Common myeloid progenitor, CD34-positive (primary cell): ENCODE measurements at regions not wholly inside any gene's neighbourhood (a gene's known extent, or its start where the extent isn't known, plus 50 kb on each side); places are given as distances from the start of the nearest gene placed in this dataset.

Source experiments
- CTCF ChIA-PET: fragments of 350-600 bp; sonication (Branson Sonifier 250); formaldehyde crosslinking; loops from one replicate; lab custom pipeline; 2021; ENCODE audit warnings: antibody characterized with exemption; lab: Charles Lee
- POLR2A ChIA-PET: fragments of 350-600 bp; sonication (Branson Sonifier 250); formaldehyde crosslinking; loops from one replicate; lab custom pipeline; 2021; ENCODE audit warnings: antibody characterized with exemption; lab: Charles Lee
- DNase-seq, 3 donors: peaks; one replicate each; pipeline versions ENCODE4 v3.0.0 to v3.0.0-alpha.2; 2013
- H3K27ac ChIP-seq, 2 experiments: 1 replicate in 1 of 2; 2 replicates in 1 of 2; pipeline ENCODE4 v1.7.0; 2013; ENCODE audit warnings: inconsistent platforms in 2 of 2, low read length in 2 of 2, mild to moderate bottlenecking in 2 of 2, low read depth in 1 of 2, moderate library complexity in 1 of 2; ENCODE audit not compliant: severe bottlenecking in 2 of 2, insufficient read depth in 1 of 2, poor library complexity in 1 of 2
- H3K27me3 ChIP-seq, 5 experiments: replicated peaks in 2 of 5; 1 replicate in 3 of 5; 2 replicates in 2 of 5; pipeline versions ENCODE4 v1.6.1 to v1.7.0; 2013; ENCODE audit warnings: low read length in 4 of 5, mild to moderate bottlenecking in 2 of 5, moderate library complexity in 2 of 5, inconsistent platforms in 1 of 5; ENCODE audit not compliant: insufficient read depth in 5 of 5, control insufficient read depth in 4 of 5
- H3K36me3 ChIP-seq, 4 experiments: 1 replicate in 2 of 4; 2 replicates in 2 of 4; pipeline versions ENCODE4 v1.6.1 to v1.7.0; 2013; ENCODE audit warnings: low read length in 3 of 4, control low read depth in 1 of 4, mild to moderate bottlenecking in 1 of 4; ENCODE audit not compliant: control insufficient read depth in 4 of 4, insufficient read depth in 4 of 4
- H3K4me1 ChIP-seq, 4 experiments: 1 replicate in 3 of 4; 2 replicates in 1 of 4; pipeline versions ENCODE4 v1.6.1 to v1.7.1; 2013; ENCODE audit warnings: low read length in 3 of 4, mild to moderate bottlenecking in 3 of 4, control low read depth in 1 of 4, inconsistent platforms in 1 of 4, moderate library complexity in 1 of 4; ENCODE audit not compliant: control insufficient read depth in 4 of 4, insufficient read depth in 4 of 4; ENCODE audit errors: control extremely low read depth in 1 of 4
- H3K4me3 ChIP-seq, 7 experiments: 1 replicate in 4 of 7; 2 replicates in 3 of 7; pipeline versions ENCODE4 v1.5.1 to v1.7.0; 2013; ENCODE audit warnings: mild to moderate bottlenecking in 7 of 7, low read length in 6 of 7, moderate library complexity in 6 of 7, inconsistent platforms in 2 of 7, low read depth in 2 of 7, control low read depth in 1 of 7; ENCODE audit not compliant: insufficient read depth in 4 of 7, control insufficient read depth in 1 of 7; ENCODE audit errors: extremely low read depth in 1 of 7
- H3K9me3 ChIP-seq, 5 experiments: 1 replicate in 4 of 5; 2 replicates in 1 of 5; pipeline versions ENCODE4 v1.6.1 to v1.7.1; 2013; ENCODE audit warnings: low read length in 4 of 5, mild to moderate bottlenecking in 2 of 5, inconsistent platforms in 1 of 5, low read depth in 1 of 5, moderate library complexity in 1 of 5; ENCODE audit not compliant: control insufficient read depth in 4 of 5, insufficient read depth in 2 of 5; ENCODE audit errors: control extremely low read depth in 1 of 5
- WGBS: methylation state at CpG from one replicate; pipeline ENCODE4 v1.1.5; 2013; ENCODE audit not compliant: insufficient coverage; 5-methylcytosine and 5-hydroxymethylcytosine counted together

GRCh38 chr3:193784822-193785221, 191.8 kb downstream of the OPA1 start:
- no peak overlapping the region for H3K27ac ChIP-seq
- H3K27me3 ChIP-seq = peaks cover 0 to 42% (median 19%) of the 10 kb centered on the region in 5 experiments
- ChIA-PET POLR2A (no interaction called here), CTCF (interaction anchor here (0.7 to 3.6 kb wide), 14 partner anchors 9 to 531 kb away, joined by 3 to 24 read pairs (median 3); partner anchors contain the start of gene HES1)
- H3K4me3 ChIP-seq = no peak overlapping the region
- no peak for DNase-seq
- no CpG with 5 or more reads among the region's 1 CpG for WGBS
- H3K9me3 ChIP-seq = no peaks in the 10 kb centered on the region
- peaks cover 0 to 5% (median under 1%) of the 10 kb centered on the region in 4 experiments for H3K4me1 ChIP-seq
- no peaks in the 10 kb centered on the region for H3K36me3 ChIP-seq

- 100% methylated on average over 8 of the region's 12 CpGs for WGBS
- Histone ChIP-seq H3K9me3 (no peaks in the 10 kb centered on the region), H3K4me1 (peaks cover 0 to 7% (median 3%) of the 10 kb centered on the region in 4 experiments), H3K27ac (no peak overlapping the region), H3K36me3 (no peaks in the 10 kb centered on the region), H3K27me3 (peaks cover 0 to 29% (median 11%) of the 10 kb centered on the region in 5 experiments), H3K4me3 (no peak overlapping the region)
- ChIA-PET POLR2A (no interaction called here), CTCF (interaction anchor here (0.6 to 3.7 kb wide), 7 partner anchors 10 to 529 kb away, joined by 3 to 13 read pairs (median 5); no protein-coding TSS in a partner anchor)
- no peak for DNase-seq
Measured at GRCh38 chr3:193787496-193787870, 194.5 kb downstream of the OPA1 start.

GRCh38 chr3:193788189-193788991, 195.4 kb downstream of the OPA1 start:
- peaks cover 0 to 7% (median 3%) of the 10 kb centered on the region in 4 experiments for H3K4me1 ChIP-seq
- peak; percentile 59 to 70 (median 68) for DNase-seq
- 35% methylated on average over 7 of the region's 15 CpGs for WGBS
- H3K36me3 ChIP-seq = no peaks in the 10 kb centered on the region
- H3K9me3 ChIP-seq = no peaks in the 10 kb centered on the region
- H3K27ac ChIP-seq = no peak overlapping the region
- no peak overlapping the region for H3K4me3 ChIP-seq
- ChIA-PET CTCF (interaction anchor here (0.6 to 3.7 kb wide), 16 partner anchors 8 to 528 kb away, joined by 3 to 13 read pairs (median 4); no protein-coding TSS in a partner anchor), POLR2A (no interaction called here)
- H3K27me3 ChIP-seq = peaks cover 0 to 29% (median 4%) of the 10 kb centered on the region in 5 experiments

DNA sequence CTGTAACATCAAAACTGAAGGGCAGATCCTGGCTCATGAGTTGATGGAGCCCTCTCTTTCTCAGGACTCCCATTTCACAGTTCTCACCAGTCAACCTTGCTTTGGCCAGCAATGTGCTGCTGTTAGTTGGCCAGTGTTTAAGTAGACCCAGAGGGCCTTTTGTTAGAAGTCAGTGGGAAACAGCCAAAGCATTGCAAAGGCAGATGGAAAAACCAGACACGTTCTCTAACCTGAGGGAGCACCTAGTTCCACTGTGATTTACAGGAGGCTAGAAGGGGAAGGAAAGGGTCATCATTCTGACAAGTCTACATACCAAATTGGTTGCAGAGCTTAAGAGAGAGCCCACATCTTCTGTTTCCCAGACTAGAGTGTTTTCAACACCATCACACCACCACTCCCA, 196.4 kb downstream of the OPA1 start:
- POLR2A ChIA-PET = no interaction called here
- no peak for DNase-seq
- CTCF ChIA-PET = interaction anchor here (1.5 to 3.7 kb wide), 3 partner anchors 69 to 527 kb away, joined by 3 to 13 read pairs (median 3); no protein-coding TSS in a partner anchor
- no peak overlapping the region for H3K27ac ChIP-seq
- peaks cover 0 to 21% (median 4%) of the 10 kb centered on the region in 5 experiments for H3K27me3 ChIP-seq
- no peaks in the 10 kb centered on the region for H3K9me3 ChIP-seq
- WGBS = 92% methylated on average over 1 of the region's 1 CpG
- peaks cover 0 to 13% (median 3%) of the 10 kb centered on the region in 4 experiments for H3K4me1 ChIP-seq
- H3K36me3 ChIP-seq = no peaks in the 10 kb centered on the region
- no peak overlapping the region for H3K4me3 ChIP-seq

GRCh38 chr3:193790086-193790990, 197.3 kb downstream of the OPA1 start:
- Histone ChIP-seq H3K27me3 (peaks cover 0 to 20% (median 4%) of the 10 kb centered on the region in 5 experiments), H3K36me3 (no peaks in the 10 kb centered on the region), H3K9me3 (no peaks in the 10 kb centered on the region), H3K4me3 (no peak overlapping the region), H3K4me1 (peaks cover 0 to 13% (median 3%) of the 10 kb centered on the region in 4 experiments), H3K27ac (no peak overlapping the region)
- WGBS = 100% methylated on average over 3 of the region's 4 CpGs
- CTCF ChIA-PET = interaction anchor here (0.6 to 3.7 kb wide), 5 partner anchors 12 to 526 kb away, joined by 3 to 13 read pairs (median 3); no protein-coding TSS in a partner anchor
- no peak for DNase-seq
- POLR2A ChIA-PET = no interaction called here

DNA sequence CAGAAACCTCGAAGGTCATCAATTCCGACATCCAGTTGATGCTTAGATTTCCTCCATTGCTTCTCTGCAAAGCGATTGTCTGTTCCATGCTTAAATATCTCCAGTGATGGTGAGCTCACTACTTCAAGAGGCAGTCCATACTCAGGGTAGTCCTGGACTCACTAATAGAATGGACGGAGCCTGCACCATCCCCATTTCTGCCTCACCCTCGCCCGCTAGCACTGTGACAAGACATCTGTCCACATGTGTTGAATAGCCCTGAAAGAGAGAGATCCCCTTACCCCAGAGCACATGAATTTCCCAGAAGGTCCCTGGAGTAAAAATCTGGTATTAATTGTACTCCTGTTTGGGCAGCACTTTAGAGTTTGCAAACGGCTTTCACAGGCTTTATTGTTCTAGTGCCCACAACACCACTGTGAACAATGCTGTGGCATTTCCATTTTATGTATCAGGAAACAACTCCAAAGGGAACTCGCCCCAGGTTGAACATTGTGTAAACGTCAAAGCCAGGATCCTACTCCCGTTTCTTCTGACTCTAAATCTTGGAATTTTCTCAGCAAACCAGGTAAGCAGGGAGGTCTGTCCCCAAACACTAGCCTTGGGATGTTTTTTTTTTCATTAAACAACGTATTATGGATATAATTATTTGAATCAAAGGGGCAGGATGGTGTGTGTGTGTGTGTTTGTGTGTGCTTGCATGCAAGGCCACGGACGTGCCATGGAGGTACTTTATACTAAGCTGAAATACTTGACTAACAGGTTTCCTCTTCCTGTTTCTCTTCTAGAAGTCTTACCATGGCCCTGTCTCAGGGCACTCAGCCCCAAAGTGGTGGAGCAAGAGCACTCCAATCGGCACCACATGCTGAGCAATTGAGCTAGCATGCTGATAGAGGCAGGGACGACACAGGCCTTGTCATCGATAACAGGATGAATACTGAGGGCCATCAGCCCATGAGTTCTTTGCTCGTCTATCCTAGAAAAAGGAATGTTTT, 198.3 kb downstream of the OPA1 start:
- CTCF ChIA-PET = interaction anchor here (0.6 to 3.7 kb wide), 4 partner anchors 10 to 525 kb away, joined by 3 to 13 read pairs (median 4); no protein-coding TSS in a partner anchor
- peaks cover 0 to 13% (median 3%) of the 10 kb centered on the region in 4 experiments for H3K4me1 ChIP-seq
- no peak overlapping the region for H3K27ac ChIP-seq
- 82% methylated on average over 10 of the region's 17 CpGs for WGBS
- peak in 2 of 3 donors; percentile 44 to 57 for DNase-seq
- H3K4me3 ChIP-seq = no peak overlapping the region
- POLR2A ChIA-PET = no interaction called here
- H3K27me3 ChIP-seq = peaks cover 0 to 17% (median 4%) of the 10 kb centered on the region in 5 experiments
- no peaks in the 10 kb centered on the region for H3K9me3 ChIP-seq
- H3K36me3 ChIP-seq = no peaks in the 10 kb centered on the region
